SHP77 (cell line): ENCODE measurements at regions not wholly inside any gene's neighbourhood (a gene's known extent, or its start where the extent isn't known, plus 50 kb on each side); places are given as distances from the start of the nearest gene placed in this dataset.

Source experiments
- DNase-seq, 2 experiments: peaks; one replicate each; lab custom pipeline; 2025; lab: John Stamatoyannopoulos, UW

DNA sequence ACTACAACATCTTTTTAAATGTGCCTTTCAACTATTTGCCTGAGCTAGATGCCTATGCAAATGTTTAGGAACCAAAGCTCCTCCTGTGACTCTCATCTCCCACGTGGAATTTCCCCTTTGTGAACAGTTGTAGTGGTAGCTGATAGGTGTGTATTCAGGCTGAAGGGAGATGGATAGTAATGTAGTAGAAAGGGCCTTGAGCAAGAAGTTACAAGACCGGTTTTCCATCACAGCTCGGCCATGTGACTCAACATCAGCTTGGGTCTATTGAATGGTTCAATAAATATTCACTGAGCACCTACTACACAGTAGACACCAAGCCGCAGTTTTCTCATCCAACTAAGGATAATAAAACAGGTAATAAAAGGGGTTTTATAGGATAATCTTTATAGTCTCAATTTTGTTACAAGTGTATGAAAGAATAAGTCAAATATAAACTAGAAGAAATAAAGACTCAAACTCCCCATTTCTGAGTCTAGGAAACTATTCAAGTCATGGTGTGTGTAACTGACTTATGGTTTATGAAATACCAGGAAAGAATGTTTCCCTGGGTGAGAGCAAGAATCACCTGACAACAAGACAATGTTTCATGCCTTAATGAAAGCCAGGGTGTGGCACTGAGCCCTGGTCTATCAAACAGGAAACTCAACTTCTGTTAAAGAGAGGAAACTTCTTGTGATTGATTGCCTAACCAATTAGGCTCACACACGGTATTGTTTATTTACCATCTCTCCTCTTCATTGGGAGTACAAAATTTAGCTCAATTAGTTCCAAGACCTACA, 187.1 kb upstream of the SPEF2 start:
- DNase-seq, result no peak

DNA sequence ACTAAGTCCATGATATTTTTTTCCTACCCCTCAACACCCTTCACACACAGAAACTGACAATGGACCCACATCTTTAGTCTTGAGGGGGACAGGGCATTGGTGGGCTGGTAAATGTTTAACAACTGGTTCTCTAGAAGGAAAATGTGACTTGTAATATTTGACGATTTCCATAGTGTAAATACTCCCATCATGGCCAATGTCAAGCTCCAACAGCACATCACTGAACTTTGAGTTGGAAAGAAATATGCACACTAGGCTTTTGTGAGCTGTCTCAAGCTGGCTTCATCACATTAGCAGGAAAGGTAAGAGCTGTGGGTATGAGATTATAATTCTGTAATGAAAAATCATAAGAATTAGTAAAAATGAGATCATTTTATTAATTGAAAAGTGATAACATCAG, 189.9 kb upstream of the PRLR start:
- no peak for DNase-seq

DNA sequence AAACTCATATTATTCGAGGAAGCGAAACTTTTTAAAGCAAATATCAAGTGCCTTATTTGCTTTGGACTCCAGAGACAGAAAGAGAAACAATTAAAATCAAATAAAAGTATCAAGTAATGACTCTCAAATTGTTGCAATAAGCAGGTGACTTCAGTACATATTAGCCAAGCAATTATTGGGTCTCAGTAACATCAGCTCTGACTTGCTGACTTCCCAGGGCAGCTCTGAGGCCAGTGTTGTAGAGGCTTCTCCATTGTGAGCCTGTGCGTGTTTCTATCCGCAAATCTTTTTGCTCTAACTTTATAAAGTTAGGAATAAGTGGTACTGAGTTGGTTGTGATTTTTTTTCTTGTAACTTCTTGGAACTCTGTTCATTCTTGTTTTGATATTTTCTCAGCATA, 186.8 kb upstream of the PRLR start:
- no peak for DNase-seq

DNA sequence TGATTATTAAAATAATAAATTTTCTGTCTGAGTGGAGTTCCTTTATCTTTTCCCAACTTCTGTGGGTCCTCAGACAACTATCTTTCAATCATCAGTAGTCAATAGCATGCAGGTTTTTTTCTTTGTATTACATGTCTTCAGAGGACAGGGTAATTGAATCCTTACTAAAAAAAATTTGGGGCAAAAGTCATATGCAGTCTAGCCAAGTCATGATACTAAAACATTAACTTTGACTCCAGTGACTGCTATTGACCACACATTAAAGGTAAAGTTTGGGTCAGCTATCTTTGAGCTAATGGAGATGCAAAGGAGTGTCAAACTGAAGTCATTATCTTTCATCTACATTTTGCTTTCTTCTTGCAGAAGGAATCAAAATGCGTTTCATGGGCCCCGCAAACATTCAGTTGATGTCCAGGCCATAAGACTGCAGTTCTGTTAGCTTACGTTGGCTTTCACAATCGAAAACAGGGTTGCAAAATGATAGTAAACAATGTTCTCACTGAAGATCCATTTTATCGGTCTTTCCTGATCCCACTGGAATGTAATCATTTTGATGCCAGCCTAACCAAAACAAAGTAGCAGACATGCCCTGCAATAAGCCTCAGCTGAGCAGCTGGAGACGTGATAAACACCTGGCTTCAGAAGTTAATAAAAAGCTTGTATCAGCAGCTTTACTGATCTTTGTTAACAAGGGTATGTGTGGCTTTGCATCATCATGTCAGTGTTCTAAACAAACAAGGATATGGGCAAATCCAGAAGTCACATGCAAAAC, 186.1 kb upstream of the PRLR start:
- no peak for DNase-seq

DNA sequence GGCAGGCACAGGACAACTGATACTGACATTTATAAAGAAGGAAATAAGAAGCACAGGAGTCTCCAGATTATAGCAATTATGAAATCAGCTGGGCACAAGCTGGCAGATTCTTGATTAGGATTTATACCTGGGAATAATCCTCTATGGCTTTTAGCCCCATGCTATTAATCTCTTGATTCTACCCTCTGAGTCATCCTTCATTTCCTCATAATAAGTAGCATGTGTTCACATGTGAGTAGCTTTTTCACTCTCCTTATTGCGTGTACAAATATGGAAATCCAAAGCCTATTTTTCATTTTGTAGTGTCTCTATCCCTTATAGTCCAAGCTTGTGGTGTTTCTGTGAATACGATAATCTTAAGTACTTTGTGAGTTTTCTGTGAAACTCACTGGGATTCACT, 185.0 kb upstream of the PRLR start:
- DNase-seq, result no peak

DNA sequence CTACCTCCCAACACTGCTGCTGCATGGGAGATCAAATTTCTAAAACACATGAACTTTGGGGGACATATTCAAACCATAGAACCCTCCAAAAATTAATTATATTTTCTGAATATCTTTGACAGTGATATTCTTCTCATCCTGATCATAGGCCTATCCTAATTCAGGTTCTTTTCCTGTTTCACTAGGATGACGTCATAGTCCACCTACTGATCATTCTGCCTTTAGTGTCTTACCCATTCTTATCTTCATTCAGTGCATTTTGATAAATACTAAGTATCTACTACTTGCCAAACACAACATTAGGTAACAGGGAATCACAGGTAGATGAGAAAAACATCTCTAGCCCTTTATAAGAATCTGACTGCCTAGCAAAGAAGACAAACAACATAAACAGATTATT, 179.1 kb upstream of the PRLR start:
- no peak for DNase-seq

DNA sequence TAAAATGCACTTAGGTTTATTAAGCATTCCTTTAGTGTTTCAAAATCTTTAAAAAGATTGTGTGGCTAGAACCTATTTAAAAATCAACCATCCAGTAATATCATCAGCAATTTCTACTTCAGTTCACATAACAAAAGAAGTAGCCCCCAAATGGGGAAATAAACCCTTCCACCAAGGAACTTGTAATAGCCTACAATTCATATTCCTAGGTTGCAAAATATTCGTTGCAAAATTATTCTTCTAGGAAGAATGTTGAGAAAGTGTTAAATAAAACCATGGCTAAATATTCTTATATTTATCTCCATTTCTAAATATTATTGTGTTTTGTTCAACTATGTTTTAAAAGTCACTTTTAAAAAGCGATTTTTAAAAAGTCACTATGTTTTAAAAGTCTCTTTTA, 177.9 kb upstream of the PRLR start:
- DNase-seq, result no peak

DNA sequence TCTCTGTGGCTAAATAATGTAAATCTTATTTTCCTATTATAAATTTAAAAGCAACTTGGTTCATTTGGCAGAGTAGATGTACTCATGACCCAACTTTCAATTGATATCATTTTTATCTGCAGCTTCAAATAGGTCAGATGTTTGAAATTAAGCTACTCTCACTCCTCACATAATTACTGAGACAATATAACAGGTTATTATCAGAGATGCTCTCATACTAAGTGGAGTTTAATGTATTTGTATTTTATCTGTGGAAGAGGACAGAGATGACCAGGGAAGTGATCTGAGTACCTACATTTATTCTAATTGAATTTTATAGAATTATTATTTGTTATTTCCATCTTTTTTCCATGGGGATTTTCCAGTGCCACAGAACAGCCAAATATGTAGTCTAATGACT, 177.4 kb upstream of the PRLR start:
- no peak for DNase-seq

DNA sequence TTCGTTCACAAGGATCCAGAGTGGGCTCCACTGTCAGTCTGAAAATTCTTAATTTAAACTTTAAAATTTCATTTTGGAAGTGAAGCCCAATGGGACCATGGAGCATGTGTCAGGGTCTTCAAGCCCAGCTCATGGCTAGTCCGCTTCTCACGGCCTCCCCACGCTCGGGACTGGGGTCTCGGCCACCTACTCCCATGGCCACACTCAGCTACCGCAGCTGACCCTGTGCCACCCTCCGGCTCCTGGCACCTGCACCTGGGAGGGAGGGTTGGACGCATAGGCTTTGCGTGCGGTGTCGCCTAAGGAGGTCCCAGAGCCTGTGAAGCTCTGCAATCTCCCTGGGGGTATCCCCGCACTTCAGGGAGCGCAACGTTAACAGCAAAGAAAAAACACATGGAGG, 175.7 kb upstream of the PRLR start:
- DNase-seq, result no peak

DNA sequence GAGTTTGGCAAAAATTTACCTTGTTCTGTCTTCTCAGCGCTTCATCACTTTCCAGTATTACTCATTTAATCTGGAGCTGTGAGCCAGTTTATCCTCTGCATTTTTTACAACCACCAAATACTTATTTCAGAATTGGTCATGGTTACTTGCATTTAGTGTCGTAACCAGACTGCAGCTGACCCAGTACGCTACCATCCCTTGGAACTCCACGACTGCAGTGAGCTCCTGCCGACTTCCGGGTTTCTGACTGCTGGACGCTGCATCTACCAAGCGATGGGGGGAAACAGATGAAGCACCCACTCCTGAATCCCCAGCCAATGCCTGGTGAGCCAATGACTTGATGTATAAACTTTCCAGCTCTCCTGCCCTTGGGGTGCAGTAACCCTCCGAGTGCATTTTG, 174.4 kb upstream of the PRLR start:
- DNase-seq, result peak; percentile 45 to 66

DNA sequence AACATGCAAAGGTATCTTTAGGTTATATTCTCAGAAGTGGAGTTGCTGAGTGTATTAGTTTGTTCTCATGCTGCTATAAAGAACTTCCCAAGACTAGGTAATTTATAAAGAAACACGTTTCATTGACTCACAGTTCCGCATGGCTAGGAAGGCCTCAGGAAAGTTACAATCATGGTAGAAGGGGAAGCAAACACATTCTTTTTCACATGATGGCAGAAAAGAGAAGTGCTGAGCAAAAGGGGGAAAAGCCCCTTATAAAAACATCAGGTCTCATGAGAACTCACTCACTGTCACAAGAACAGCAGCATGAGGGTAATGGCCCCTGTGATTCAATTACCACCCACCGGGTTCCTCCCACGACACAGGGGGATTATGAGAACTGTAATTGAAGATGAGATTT, 163.6 kb upstream of the PRLR start:
- no peak for DNase-seq

DNA sequence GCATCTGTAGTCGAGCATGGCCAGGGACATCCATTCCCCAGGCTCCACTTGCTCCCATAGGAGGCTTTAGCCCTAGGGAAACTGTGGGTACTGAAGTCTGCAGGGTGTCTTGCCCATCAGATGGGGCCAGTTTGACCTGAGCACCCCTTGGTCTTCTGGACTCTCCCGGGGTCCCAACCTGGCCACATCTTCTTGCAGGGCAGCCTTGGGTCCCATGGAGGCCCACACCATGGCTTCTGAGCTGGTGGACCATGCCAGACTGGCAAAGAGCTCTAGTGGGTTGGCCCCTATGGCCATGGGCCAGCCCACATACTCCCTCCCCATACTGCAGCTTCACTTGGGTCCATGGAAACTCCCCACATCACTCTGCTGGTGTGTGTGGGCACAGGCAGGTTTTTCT, 154.4 kb upstream of the PRLR start:
- DNase-seq, result no peak

DNA sequence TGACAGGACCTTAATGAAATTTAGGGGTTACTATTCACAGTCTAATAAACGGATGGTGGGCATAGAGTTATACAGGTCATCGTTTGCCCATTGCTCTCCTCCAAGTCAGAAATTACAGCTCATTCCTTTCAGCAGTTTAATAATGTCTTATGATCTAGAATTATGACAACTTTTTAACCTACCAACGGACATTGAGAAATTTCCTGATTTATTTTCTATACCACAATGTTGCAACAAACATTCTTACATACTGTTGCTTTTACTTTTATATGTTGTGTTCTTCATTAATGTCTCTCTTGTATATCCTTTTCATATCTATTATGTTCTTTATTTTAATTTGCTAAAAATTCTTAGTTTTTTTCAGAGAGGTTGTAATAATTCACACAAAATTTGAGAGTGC, 152.8 kb upstream of the PRLR start:
- no peak for DNase-seq

DNA sequence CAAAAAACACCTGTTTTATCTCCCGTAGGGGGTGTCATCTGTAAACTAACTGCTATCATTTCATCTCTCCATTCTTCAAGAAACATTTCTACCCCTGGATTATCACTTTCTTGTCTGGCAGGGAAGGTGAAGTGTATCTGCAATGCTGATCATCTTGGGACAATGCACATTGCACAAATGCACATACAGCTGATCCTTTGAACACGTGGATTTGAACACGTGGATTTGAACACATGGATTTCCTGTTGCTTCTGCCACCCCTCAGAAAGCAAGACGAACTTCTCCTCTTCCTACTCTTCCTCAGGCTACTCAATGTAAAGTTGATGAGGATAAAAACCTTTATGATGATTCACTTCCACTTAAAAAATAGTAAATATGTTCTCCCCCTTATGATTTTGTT, 147.4 kb upstream of the PRLR start:
- DNase-seq, result no peak

DNA sequence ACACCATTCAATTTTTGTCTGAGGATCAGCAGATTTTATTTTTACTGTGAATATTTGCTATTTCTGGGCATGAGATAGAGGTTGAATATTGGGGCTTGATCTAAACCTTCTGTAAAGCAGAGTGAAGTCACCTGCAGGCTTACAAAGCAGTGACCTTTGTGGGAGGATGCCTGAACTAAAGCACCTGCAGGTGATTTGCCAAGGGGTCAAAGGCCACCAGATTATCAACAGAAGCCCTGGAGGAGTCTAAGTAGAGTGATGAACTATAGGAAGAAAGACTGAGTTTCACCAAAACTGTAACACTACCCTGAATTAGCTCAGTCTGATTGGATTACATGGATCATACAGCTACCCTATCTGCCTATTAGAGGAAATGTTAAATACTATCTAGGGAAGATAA, 144.3 kb upstream of the PRLR start:
- DNase-seq, result no peak

DNA sequence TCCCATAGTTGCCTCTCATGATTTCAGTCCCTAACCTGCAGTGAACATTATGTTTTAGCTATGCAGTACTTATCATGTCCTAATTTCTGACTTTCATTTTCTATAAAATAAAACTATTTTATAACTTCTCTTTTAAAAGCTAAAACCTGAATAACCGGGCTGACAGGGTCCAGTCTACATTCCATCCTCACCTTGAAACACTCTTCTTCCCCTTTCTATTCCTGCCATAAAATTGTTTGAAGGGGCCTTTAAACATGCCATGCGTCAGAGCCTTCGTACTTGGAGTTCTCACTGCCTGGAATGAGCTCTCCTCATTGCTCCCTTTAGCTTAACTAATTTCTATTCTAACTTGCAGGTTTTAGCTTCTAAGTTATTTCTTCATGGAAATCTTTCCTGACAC, 143.0 kb upstream of the PRLR start:
- no peak for DNase-seq

DNA sequence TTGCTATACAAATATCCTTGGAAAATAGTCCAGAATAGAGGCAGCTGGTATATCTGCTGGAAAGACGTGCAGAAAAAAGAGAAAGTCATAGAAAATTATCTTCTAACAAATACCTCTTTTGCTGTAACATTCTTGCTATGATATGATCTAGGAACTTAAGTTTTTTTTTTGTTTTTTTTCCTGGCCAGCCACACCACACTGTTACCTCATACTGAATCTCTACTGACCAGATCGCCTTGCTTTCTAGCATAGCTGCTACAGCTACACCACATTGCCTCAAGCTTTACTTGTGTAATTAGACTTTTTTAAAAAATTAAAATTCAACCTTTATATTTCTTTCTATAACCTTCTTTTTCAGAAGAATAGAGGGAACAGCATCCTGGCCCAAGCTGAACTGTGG, 142.2 kb upstream of the PRLR start:
- DNase-seq, result no peak

DNA sequence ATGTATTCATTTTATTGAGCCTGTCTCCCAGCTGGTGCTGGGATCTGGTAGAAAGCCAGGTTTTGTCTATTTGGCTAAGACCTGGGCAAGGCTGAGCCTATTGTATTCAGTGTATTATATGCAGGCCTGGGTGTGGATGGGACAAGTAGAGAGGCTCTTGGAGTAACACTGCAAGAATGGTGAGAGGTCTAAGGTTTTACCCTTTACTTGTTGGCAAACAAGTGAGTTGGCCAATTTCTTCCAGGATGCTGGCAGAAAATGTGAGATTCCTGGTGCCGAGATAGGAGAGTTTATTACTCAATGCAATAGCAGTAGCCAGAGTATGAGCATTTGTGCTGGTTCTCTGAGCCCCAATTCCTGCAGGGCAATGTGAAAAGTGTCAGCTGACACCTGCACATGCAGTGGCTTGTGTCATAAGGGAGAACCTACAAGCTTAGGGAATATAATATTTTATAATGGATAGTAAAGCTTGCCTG, 141.7 kb upstream of the PRLR start:
- no peak for DNase-seq

DNA sequence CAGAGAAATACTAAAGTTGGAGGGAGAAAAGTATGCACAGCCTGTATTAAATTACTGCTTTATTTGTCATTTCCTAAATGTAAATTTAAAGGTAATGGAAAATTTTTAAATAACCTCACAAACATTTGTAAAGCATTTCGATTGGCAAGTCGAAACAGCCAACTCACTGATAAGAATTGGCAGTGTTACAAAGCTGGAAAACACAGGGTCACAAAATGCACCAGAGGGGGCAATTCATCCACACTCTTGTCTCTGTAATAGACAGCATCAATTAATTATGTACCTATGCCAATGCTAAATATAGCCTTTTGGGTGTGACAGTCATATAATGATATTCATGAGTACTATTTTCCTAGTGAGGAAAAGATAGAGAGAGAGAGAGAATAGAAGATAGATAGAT, 140.6 kb upstream of the PRLR start:
- DNase-seq, result no peak

DNA sequence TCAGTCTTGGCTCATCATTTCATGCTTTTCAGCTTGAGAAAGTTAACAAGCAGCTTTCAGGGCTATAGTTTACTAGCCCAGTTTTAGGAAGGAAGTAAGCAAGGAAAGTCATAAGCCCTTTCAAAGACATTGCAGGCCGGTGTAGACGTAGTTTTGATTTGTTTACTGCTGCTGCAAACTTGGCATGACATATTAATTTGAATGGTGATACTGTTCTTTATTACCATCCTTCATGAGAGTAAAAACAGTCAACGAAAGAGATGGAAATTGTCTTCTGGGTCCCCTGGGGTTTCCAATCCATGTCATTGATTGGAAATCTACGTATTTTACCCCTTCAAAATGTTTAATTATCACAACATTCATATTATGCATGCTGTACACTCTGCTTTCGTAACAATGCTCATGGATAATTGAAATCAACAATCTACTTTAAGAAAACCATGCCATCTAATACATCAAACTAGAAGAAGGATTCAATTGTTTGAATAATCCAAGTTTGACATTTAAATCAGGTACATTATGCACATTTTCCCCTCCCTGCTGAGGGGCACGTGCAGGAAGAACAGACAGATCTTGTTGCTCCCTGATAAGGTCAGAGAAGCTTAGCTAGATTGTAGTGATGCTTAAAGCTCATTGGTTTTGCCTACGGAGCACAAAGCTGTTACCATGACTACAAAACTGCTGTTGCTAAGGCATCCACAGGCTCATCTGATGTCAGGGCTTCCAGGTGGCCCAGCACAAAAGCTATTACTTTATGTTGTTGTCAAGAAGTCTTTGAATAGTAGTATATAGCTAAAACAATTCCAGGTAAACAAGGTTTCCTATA, 139.9 kb upstream of the PRLR start:
- peak in 1 of 2 experiments; percentile 5 for DNase-seq

DNA sequence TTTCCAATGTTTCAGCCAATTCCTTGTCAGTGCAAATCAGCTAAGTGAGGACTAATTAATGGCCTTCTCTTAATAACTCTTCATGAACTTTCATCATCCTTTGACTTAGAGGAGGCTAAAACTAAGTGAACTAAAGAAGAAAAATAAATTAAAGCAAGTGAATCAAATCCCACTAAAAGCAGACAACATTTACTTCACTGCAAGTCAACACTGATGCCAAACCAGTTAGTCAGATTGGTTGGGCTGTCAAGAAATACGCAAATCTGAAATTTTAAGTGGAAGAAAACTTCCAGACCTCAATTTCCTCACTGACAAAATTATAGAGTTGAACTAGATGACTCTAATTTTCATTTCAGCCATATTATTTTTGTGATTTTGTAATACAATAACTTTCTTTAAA, 137.2 kb upstream of the PRLR start:
- no peak for DNase-seq

DNA sequence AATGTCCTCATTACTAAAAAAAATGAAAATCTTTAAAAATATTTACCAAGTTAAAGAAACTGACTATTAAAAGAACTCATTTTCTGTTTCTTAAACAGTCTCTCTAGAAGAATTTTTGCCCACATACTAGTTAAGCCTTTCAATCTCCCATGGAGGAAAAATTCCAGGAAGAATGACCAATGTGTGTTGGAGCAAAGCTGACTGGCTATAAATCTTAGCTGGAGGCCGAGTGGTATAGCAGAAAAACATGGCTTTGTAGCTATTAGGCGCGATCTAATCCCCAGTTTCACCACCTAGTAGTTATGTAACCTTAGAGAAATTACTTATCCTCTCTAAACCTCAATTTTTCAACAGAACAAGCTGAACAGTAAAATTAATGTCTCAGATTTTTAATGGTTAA, 135.5 kb upstream of the PRLR start:
- no peak for DNase-seq

DNA sequence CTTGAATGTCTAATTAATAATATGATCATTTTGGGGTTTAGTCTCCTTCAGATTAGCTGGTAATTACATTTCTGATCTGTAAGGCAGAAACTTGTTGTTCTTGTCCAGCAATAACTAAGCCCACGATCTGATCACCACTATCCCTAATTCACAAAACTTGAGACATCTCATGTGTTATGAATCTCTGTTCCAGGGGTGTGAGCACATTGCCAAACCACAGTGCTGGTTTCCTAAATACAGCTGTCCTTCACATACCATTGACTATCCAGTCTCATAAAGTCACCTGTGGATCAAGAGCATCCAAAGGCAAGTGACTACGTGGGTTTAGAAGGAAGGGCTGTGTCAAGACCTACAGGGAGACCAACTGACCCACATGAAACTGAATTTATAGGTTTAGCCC, 134.1 kb upstream of the PRLR start:
- no peak for DNase-seq
